Spleen (tissue), 7 donors: ENCODE measurements at regions not wholly inside any gene's neighbourhood (a gene's known extent, or its start where the extent isn't known, plus 50 kb on each side); places are given as distances from the start of the nearest gene placed in this dataset.

Source experiments
- POLR2AphosphoS5 ChIP-seq, 3 donors: sonication (generic); formaldehyde crosslinking; IDR thresholded peaks; one replicate each; pipeline ENCODE4 v1.5.1; 2017; ENCODE audit warnings: antibody characterized with exemption in 3 of 3
- TF ChIP-seq, protein P1 (sequence below), 11 experiments: fragments of 200-600 bp in 7 of 11; fragments of 450-650 bp in 4 of 11; sonication (generic) in 4 of 11; IDR thresholded peaks in 8 of 11; conservative IDR thresholded peaks in 3 of 11; 1 replicate in 7 of 11; 2 replicates in 4 of 11; pipeline versions ENCODE4 v1.4.0 to v1.8.0; 2016 to 2021; ENCODE audit warnings: antibody characterized with exemption in 11 of 11, inconsistent platforms in 4 of 11, mild to moderate bottlenecking in 1 of 11
- donor health status: DM: no; HTN: no; CAD: no; lungs with moderate emphysema.
- donor health status: DM: no; HTN: no; CAD: no.
- donor health status: DM: no; HTN: no; CAD: no.

DNA sequence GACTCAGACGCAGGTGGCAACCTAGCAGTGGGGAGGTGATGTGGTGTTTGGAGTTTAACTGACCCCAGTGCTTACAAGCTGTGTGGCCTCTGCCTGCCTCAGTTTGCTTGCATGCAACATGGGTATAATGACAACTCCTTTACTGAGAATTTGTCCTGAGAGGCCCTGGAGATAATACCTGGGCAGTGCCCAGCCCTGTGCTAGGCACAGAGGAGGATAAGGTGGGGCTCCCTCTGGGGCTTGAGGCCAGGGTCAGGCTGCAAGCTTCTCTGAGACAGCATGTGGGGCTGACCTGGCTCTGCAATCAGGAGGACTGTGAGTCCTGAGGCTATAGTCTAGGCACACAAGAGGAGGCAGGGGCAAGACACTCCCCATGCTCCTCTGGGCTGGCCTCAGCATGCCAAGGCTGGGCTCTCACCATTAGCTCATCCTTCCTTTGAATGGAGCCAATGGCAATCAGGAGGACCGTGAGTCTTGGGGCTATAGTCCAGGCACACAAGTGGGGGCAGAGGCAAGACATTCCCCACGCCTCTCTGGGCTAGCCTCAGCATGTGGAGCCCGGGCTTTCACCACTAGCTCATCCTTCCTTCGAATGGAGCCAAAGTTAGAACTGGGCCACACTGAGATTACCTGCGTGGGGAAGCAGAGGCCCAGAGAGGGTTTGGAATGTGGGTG lies 147.9 kb downstream of the RPS24 start:
- TF ChIP-seq POLR2AphosphoS5 (IDR thresholded peaks at IDR 0.05): no peak
- TF ChIP-seq, protein P1, sequence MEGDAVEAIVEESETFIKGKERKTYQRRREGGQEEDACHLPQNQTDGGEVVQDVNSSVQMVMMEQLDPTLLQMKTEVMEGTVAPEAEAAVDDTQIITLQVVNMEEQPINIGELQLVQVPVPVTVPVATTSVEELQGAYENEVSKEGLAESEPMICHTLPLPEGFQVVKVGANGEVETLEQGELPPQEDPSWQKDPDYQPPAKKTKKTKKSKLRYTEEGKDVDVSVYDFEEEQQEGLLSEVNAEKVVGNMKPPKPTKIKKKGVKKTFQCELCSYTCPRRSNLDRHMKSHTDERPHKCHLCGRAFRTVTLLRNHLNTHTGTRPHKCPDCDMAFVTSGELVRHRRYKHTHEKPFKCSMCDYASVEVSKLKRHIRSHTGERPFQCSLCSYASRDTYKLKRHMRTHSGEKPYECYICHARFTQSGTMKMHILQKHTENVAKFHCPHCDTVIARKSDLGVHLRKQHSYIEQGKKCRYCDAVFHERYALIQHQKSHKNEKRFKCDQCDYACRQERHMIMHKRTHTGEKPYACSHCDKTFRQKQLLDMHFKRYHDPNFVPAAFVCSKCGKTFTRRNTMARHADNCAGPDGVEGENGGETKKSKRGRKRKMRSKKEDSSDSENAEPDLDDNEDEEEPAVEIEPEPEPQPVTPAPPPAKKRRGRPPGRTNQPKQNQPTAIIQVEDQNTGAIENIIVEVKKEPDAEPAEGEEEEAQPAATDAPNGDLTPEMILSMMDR (IDR thresholded peaks at IDR 0.05 in 8 of 11, conservative IDR thresholded peaks at IDR 0.05 in 3 of 11): no peak
